CD14-positive monocyte (primary cell): ENCODE measurements at regions not wholly inside any gene's neighbourhood (a gene's known extent, or its start where the extent isn't known, plus 50 kb on each side); places are given as distances from the start of the nearest gene placed in this dataset.

Experiments used
- DNase-seq, 3 donors: peaks; one replicate each; pipeline ENCODE4 v3.0.0-alpha.2; 2011 to 2022
- H2AFZ ChIP-seq: 2 replicates; pipeline ENCODE4 v1.6.0; 2012; ENCODE audit warnings: mild to moderate bottlenecking, low read depth, low read length, inconsistent platforms; ENCODE audit not compliant: insufficient read depth, poor library complexity, severe bottlenecking
- H3K27ac ChIP-seq, 2 donors: 1 replicate in 1 of 2; 2 replicates in 1 of 2; pipeline ENCODE4 v1.5.1; 2012 to 2013; ENCODE audit warnings: low read length in 2 of 2, control low read depth in 1 of 2, inconsistent platforms in 1 of 2, low read depth in 1 of 2, mild to moderate bottlenecking in 1 of 2
- H3K27me3 ChIP-seq, 2 donors: one replicate each; pipeline versions ENCODE4 v1.6.0 to v1.6.1; 2011 to 2013; ENCODE audit warnings: low read length in 2 of 2; ENCODE audit not compliant: control insufficient read depth in 2 of 2, insufficient read depth in 2 of 2
- H3K36me3 ChIP-seq, 2 donors: replicated peaks in 1 of 2; 1 replicate in 1 of 2; 2 replicates in 1 of 2; pipeline versions ENCODE4 v1.5.1 to v1.6.1; 2012 to 2013; ENCODE audit warnings: low read length in 2 of 2, control low read depth in 1 of 2, inconsistent platforms in 1 of 2, mild to moderate bottlenecking in 1 of 2; ENCODE audit not compliant: insufficient read depth in 2 of 2, control insufficient read depth in 1 of 2
- H3K4me1 ChIP-seq, 2 donors: 1 replicate in 1 of 2; 2 replicates in 1 of 2; pipeline versions ENCODE4 v1.5.1 to v1.6.1; 2012 to 2013; ENCODE audit warnings: low read length in 2 of 2, control low read depth in 1 of 2, inconsistent platforms in 1 of 2, mild to moderate bottlenecking in 1 of 2, moderate library complexity in 1 of 2; ENCODE audit not compliant: insufficient read depth in 2 of 2, control insufficient read depth in 1 of 2
- H3K4me2 ChIP-seq: replicated peaks from 2 replicates; pipeline ENCODE3; 2012; ENCODE audit warnings: low read length, moderate library complexity, mild to moderate bottlenecking; ENCODE audit not compliant: poor library complexity, severe bottlenecking; ENCODE audit errors: extremely low read depth
- H3K4me3 ChIP-seq, 3 experiments: fragments of 200-600 bp in 1 of 3; sonication (generic) in 1 of 3; replicated peaks in 1 of 3; 1 replicate in 2 of 3; 2 replicates in 1 of 3; pipeline ENCODE4 v1.5.1; 2011 to 2013; ENCODE audit warnings: low read length in 3 of 3, mild to moderate bottlenecking in 3 of 3, control low read depth in 2 of 3, low read depth in 2 of 3, inconsistent platforms in 1 of 3, moderate library complexity in 1 of 3
- H3K79me2 ChIP-seq: 2 replicates; pipeline ENCODE4 v1.6.0; 2012; ENCODE audit warnings: mild to moderate bottlenecking, control low read depth, inconsistent platforms, low read length, moderate library complexity; ENCODE audit not compliant: insufficient read depth
- H3K9ac ChIP-seq: 2 replicates; pipeline ENCODE4 v1.6.0; 2017; ENCODE audit warnings: low read length, mild to moderate bottlenecking; ENCODE audit not compliant: insufficient read depth, poor library complexity, severe bottlenecking
- H3K9me3 ChIP-seq, 2 donors: replicated peaks in 1 of 2; 1 replicate in 1 of 2; 2 replicates in 1 of 2; pipeline versions ENCODE4 v1.5.1 to v1.6.1; 2012 to 2013; ENCODE audit warnings: low read length in 2 of 2, control low read depth in 1 of 2; ENCODE audit not compliant: control insufficient read depth in 1 of 2, insufficient read depth in 1 of 2
- H4K20me1 ChIP-seq: 2 replicates; pipeline ENCODE4 v1.6.0; 2012; ENCODE audit warnings: mild to moderate bottlenecking, low read length, control low read depth, moderate library complexity; ENCODE audit not compliant: insufficient read depth
- H3K27ac Mint-ChIP-seq, 7 donors: one replicate each; pipeline ENCODE4 v1.8.0; 2020; ENCODE audit warnings: mild to moderate bottlenecking in 7 of 7, mixed read lengths in 7 of 7, moderate library complexity in 6 of 7, inconsistent platforms in 2 of 7
- H3K27me3 Mint-ChIP-seq, 3 donors: one replicate each; pipeline ENCODE4 v1.8.0; 2021 to 2022; ENCODE audit warnings: low read depth in 3 of 3, mild to moderate bottlenecking in 3 of 3, mixed read lengths in 3 of 3, moderate library complexity in 3 of 3, inconsistent platforms in 1 of 3
- H3K36me3 Mint-ChIP-seq, 2 donors: one replicate each; pipeline ENCODE4 v1.8.0; 2020; ENCODE audit warnings: mixed read lengths in 2 of 2, inconsistent platforms in 1 of 2, mild to moderate bottlenecking in 1 of 2
- H3K4me1 Mint-ChIP-seq: one replicate; pipeline ENCODE4 v1.8.0; 2020; ENCODE audit warnings: mild to moderate bottlenecking, mixed read lengths
- H3K4me3 Mint-ChIP-seq, 2 donors: one replicate each; pipeline ENCODE4 v1.8.0; 2020; ENCODE audit warnings: mild to moderate bottlenecking in 2 of 2, mixed read lengths in 2 of 2, moderate library complexity in 1 of 2
- H3K9me3 Mint-ChIP-seq, 7 donors: one replicate each; pipeline ENCODE4 v1.8.0; 2020 to 2022; ENCODE audit warnings: mixed read lengths in 7 of 7, mild to moderate bottlenecking in 6 of 7, moderate library complexity in 6 of 7, inconsistent platforms in 2 of 7
- CTCF ChIP-seq: fragments of 200-600 bp; IDR thresholded peaks from one replicate; pipeline ENCODE4 v1.8.0; 2022; ENCODE audit warnings: antibody characterized with exemption, mild to moderate bottlenecking
- WGBS: methylation state at CpG from one replicate; pipeline ENCODE4 v1.1.5; 2013; ENCODE audit warnings: missing lambda C conversion rate; ENCODE audit not compliant: insufficient coverage; 5-methylcytosine and 5-hydroxymethylcytosine counted together
- intact Hi-C, 2 donors: fragments of 100-400 bp; cut with micrococcal nuclease; formaldehyde crosslinking; loops; one replicate each; pipeline versions ENCODE4 v1.15.0 to v1.15.1; 2023

- Histone ChIP-seq H3K27me3 (no peaks in the 10 kb centered on the region), H3K36me3 (no peaks in the 10 kb centered on the region), H3K79me2 (no peaks in the 10 kb centered on the region), H3K4me2 (no peak overlapping the region), H3K4me1 (no peaks in the 10 kb centered on the region), H3K9me3 (no peaks in the 10 kb centered on the region), H3K27ac (no peak overlapping the region), H3K9ac (no peak overlapping the region), H2AFZ (no peak overlapping the region), H4K20me1 (no peaks in the 10 kb centered on the region), H3K4me3 (no peak overlapping the region)
- WGBS, result 92% methylated on average over 2 of the region's 3 CpGs
- Mint-ChIP-seq H3K4me1 (no peaks in the 10 kb centered on the region), H3K36me3 (no peaks in the 10 kb centered on the region), H3K9me3 (no peaks in the 10 kb centered on the region), H3K4me3 (no peak overlapping the region), H3K27ac (no peak overlapping the region), H3K27me3 (peaks cover 2 to 7% (median 6%) of the 10 kb centered on the region in 3 donors)
- intact Hi-C loops, result loop anchor here (5.0 kb wide), 2 partner anchors 47 to 297 kb away; no protein-coding TSS in a partner anchor
- no peak for DNase-seq
- TF ChIP-seq CTCF, result no peak
These were observed 73.4 kb upstream of the ITPRID1 start for GRCh38 chr7:31440511-31440910.

- WGBS, result no CpG with 5 or more reads among the region's 4 CpGs
- no peak overlapping the region for H3K27ac Mint-ChIP-seq
- H3K4me3 Mint-ChIP-seq, result no peak overlapping the region
- no peaks in the 10 kb centered on the region for H3K36me3 Mint-ChIP-seq
- H3K27ac ChIP-seq, result no peak overlapping the region
- DNase-seq, result no peak
- no peaks in the 10 kb centered on the region for H3K9me3 Mint-ChIP-seq
- H3K4me1 Mint-ChIP-seq, result no peaks in the 10 kb centered on the region
- H3K27me3 ChIP-seq, result no peaks in the 10 kb centered on the region
- H3K9ac ChIP-seq, result no peak overlapping the region
- no peak overlapping the region for H2AFZ ChIP-seq
- no peak overlapping the region for H3K4me2 ChIP-seq
- peaks cover 0 to 5% (median 5%) of the 10 kb centered on the region in 3 donors for H3K27me3 Mint-ChIP-seq
- H3K4me3 ChIP-seq, result no peak overlapping the region
- no peaks in the 10 kb centered on the region for H3K36me3 ChIP-seq
- TF ChIP-seq CTCF, result no peak
- intact Hi-C loops, result loop anchor here (2.0 to 5.0 kb wide), 3 partner anchors 45 to 295 kb away; no protein-coding TSS in a partner anchor
- H3K4me1 ChIP-seq, result no peaks in the 10 kb centered on the region
- H4K20me1 ChIP-seq, result no peaks in the 10 kb centered on the region
- no peaks in the 10 kb centered on the region for H3K79me2 ChIP-seq
- no peaks in the 10 kb centered on the region for H3K9me3 ChIP-seq
These were observed 71.3 kb upstream of the ITPRID1 start for GRCh38 chr7:31442626-31443025.
